ENCODE measurements at regions not wholly inside any gene's neighbourhood (a gene's known extent, or its start where the extent isn't known, plus 50 kb on each side); places are given as distances from the start of the nearest gene placed in this dataset.

- TF ChIP-seq ZBED4 (CRISPR knock-in tag; IDR thresholded peaks at IDR 0.05; ENCODE audit: borderline replicate concordance) (no peak), U2AF1 (optimal IDR thresholded peaks at IDR 0.05; ENCODE audit: low read depth, low read length) (no peak), ZFX (CRISPR knock-in tag; IDR thresholded peaks at IDR 0.05; ENCODE audit: low read depth) (no peak), NFIC (IDR thresholded peaks at IDR 0.05; ENCODE audit: low read length) (no peak), RAD21 (CRISPR knock-in tag; IDR thresholded peaks at IDR 0.05) (no peak), HES4 (CRISPR knock-in tag; IDR thresholded peaks at IDR 0.05; ENCODE audit: borderline replicate concordance) (no peak), RXRA (CRISPR knock-in tag; IDR thresholded peaks at IDR 0.05) (no peak), RXRB (CRISPR knock-in tag; IDR thresholded peaks at IDR 0.05; ENCODE audit: borderline replicate concordance) (no peak), EED (CRISPR knock-in tag; IDR thresholded peaks at IDR 0.05) (no peak), SNAPC5 (CRISPR knock-in tag; IDR thresholded peaks at IDR 0.05; ENCODE audit: borderline replicate concordance) (no peak)
Measured at GRCh38 chr6:144879436-144879835, 594.3 kb downstream of the UTRN start.

All from HepG2 (cell line).